ENCODE measurements at regions not wholly inside any gene's neighbourhood (a gene's known extent, or its start where the extent isn't known, plus 50 kb on each side); places are given as distances from the start of the nearest gene placed in this dataset.
A peak's percentile ranks its signal among the peaks of the same experiment; 100 is the strongest.

GRCh38 chr2:183519371-183520056, 395.3 kb downstream of the NUP35 start:
- no peak overlapping the region for H3K4me3 ChIP-seq (ENCODE audit: low read length)
- H3K27me3 ChIP-seq (ENCODE audit: insufficient read depth, low read length, poor library complexity): no peaks in the 10 kb centered on the region
- no peak overlapping the region for H3K4ac ChIP-seq (ENCODE audit: low read depth, low read length)
- no peak overlapping the region for H2AK5ac ChIP-seq (ENCODE audit: low read length)
- no peak overlapping the region for H3K27ac ChIP-seq (ENCODE audit: low read depth, low read length)
- no peaks in the 10 kb centered on the region for H3K79me2 ChIP-seq (ENCODE audit: control insufficient read depth, insufficient read depth, low read length)
- no peak overlapping the region for H4K8ac ChIP-seq (ENCODE audit: low read depth, low read length)
- H2BK5ac ChIP-seq (ENCODE audit: low read length): no peak overlapping the region
- H3K4me1 ChIP-seq (ENCODE audit: control insufficient read depth, low read depth, low read length): no peaks in the 10 kb centered on the region
- no CpG with 5 or more reads among the region's 1 CpG for WGBS (ENCODE audit: extremely low coverage, insufficient coverage, low lambda C conversion rate)
- H3K9ac ChIP-seq (ENCODE audit: low read length): no peak overlapping the region
- no peaks in the 10 kb centered on the region for H3K79me1 ChIP-seq (ENCODE audit: low read length)
- H3K4me2 ChIP-seq (ENCODE audit: low read length): no peak overlapping the region
- no peak overlapping the region for H3K56ac ChIP-seq (ENCODE audit: low read length)
- H3K23ac ChIP-seq (ENCODE audit: low read length): no peak overlapping the region
- H2BK15ac ChIP-seq (replicated peaks; ENCODE audit: low read depth): peak overlapping the region; percentile 45
- no peak overlapping the region for H2BK120ac ChIP-seq (ENCODE audit: low read depth, low read length)
- H3K36me3 ChIP-seq (ENCODE audit: control insufficient read depth, insufficient read depth, low read length): no peaks in the 10 kb centered on the region
- H3K18ac ChIP-seq (ENCODE audit: low read length): no peak overlapping the region
- no peak overlapping the region for H4K5ac ChIP-seq (ENCODE audit: low read length)
- no peak for DNase-seq

GRCh38 chr2:183521911-183522310, 397.7 kb downstream of the NUP35 start:
- Histone ChIP-seq H2BK15ac (replicated peaks; ENCODE audit: low read depth) (no peak overlapping the region), H3K56ac (ENCODE audit: low read length) (no peak overlapping the region), H3K27ac (ENCODE audit: low read depth, low read length) (no peak overlapping the region), H3K18ac (ENCODE audit: low read length) (no peak overlapping the region), H2AK5ac (ENCODE audit: low read length) (no peak overlapping the region), H3K9ac (ENCODE audit: low read length) (no peak overlapping the region), H3K4me3 (ENCODE audit: low read length) (no peak overlapping the region), H3K27me3 (ENCODE audit: insufficient read depth, low read length, poor library complexity) (no peaks in the 10 kb centered on the region), H3K79me2 (ENCODE audit: control insufficient read depth, insufficient read depth, low read length) (no peaks in the 10 kb centered on the region), H3K4me2 (ENCODE audit: low read length) (no peak overlapping the region), H3K23ac (ENCODE audit: low read length) (no peak overlapping the region), H3K4ac (ENCODE audit: low read depth, low read length) (no peak overlapping the region), H4K8ac (ENCODE audit: low read depth, low read length) (no peak overlapping the region), H2BK5ac (ENCODE audit: low read length) (no peak overlapping the region), H3K79me1 (ENCODE audit: low read length) (no peaks in the 10 kb centered on the region), H4K5ac (ENCODE audit: low read length) (no peak overlapping the region), H3K4me1 (ENCODE audit: control insufficient read depth, low read depth, low read length) (no peaks in the 10 kb centered on the region), H3K36me3 (ENCODE audit: control insufficient read depth, insufficient read depth, low read length) (no peaks in the 10 kb centered on the region), H2BK120ac (ENCODE audit: low read depth, low read length) (no peak overlapping the region)
- no peak for DNase-seq
- WGBS (ENCODE audit: extremely low coverage, insufficient coverage, low lambda C conversion rate): no CpG with 5 or more reads among the region's 1 CpG

- H3K27ac ChIP-seq (ENCODE audit: low read depth, low read length): no peak overlapping the region
- H4K8ac ChIP-seq (ENCODE audit: low read depth, low read length): no peak overlapping the region
- H3K79me2 ChIP-seq (ENCODE audit: control insufficient read depth, insufficient read depth, low read length): no peaks in the 10 kb centered on the region
- H3K4me3 ChIP-seq (ENCODE audit: low read length): no peak overlapping the region
- no CpG with 5 or more reads among the region's 2 CpGs for WGBS (ENCODE audit: extremely low coverage, insufficient coverage, low lambda C conversion rate)
- H2BK5ac ChIP-seq (ENCODE audit: low read length): no peak overlapping the region
- H3K27me3 ChIP-seq (ENCODE audit: insufficient read depth, low read length, poor library complexity): no peaks in the 10 kb centered on the region
- no peak overlapping the region for H3K4ac ChIP-seq (ENCODE audit: low read depth, low read length)
- no peaks in the 10 kb centered on the region for H3K36me3 ChIP-seq (ENCODE audit: control insufficient read depth, insufficient read depth, low read length)
- no peaks in the 10 kb centered on the region for H3K4me1 ChIP-seq (ENCODE audit: control insufficient read depth, low read depth, low read length)
- no peak overlapping the region for H3K4me2 ChIP-seq (ENCODE audit: low read length)
- H4K5ac ChIP-seq (ENCODE audit: low read length): no peak overlapping the region
- H3K56ac ChIP-seq (ENCODE audit: low read length): no peak overlapping the region
- H3K79me1 ChIP-seq (ENCODE audit: low read length): no peaks in the 10 kb centered on the region
- no peak for DNase-seq
- H3K18ac ChIP-seq (ENCODE audit: low read length): no peak overlapping the region
- H2AK5ac ChIP-seq (ENCODE audit: low read length): no peak overlapping the region
- H3K9ac ChIP-seq (ENCODE audit: low read length): no peak overlapping the region
- no peak overlapping the region for H2BK120ac ChIP-seq (ENCODE audit: low read depth, low read length)
- no peak overlapping the region for H3K23ac ChIP-seq (ENCODE audit: low read length)
- no peak overlapping the region for H2BK15ac ChIP-seq (replicated peaks; ENCODE audit: low read depth)
Measured at GRCh38 chr2:183522489-183523266, 398.4 kb downstream of the NUP35 start.

GRCh38 chr2:183530333-183530901, 406.2 kb downstream of the NUP35 start:
- Histone ChIP-seq H3K56ac (ENCODE audit: low read length) (no peak overlapping the region), H3K4me2 (ENCODE audit: low read length) (no peak overlapping the region), H3K18ac (ENCODE audit: low read length) (no peak overlapping the region), H3K4ac (ENCODE audit: low read depth, low read length) (no peak overlapping the region), H2BK5ac (ENCODE audit: low read length) (no peak overlapping the region), H2BK15ac (replicated peaks; ENCODE audit: low read depth) (peak overlapping the region; percentile 57), H3K4me3 (ENCODE audit: low read length) (no peak overlapping the region), H2AK5ac (ENCODE audit: low read length) (no peak overlapping the region), H3K4me1 (ENCODE audit: control insufficient read depth, low read depth, low read length) (peaks cover 2% of the 10 kb centered on the region), H4K8ac (ENCODE audit: low read depth, low read length) (no peak overlapping the region), H3K9ac (ENCODE audit: low read length) (no peak overlapping the region), H3K27me3 (ENCODE audit: insufficient read depth, low read length, poor library complexity) (no peaks in the 10 kb centered on the region), H2BK120ac (ENCODE audit: low read depth, low read length) (no peak overlapping the region), H3K27ac (ENCODE audit: low read depth, low read length) (no peak overlapping the region), H4K5ac (ENCODE audit: low read length) (no peak overlapping the region), H3K36me3 (ENCODE audit: control insufficient read depth, insufficient read depth, low read length) (no peaks in the 10 kb centered on the region), H3K79me2 (ENCODE audit: control insufficient read depth, insufficient read depth, low read length) (no peaks in the 10 kb centered on the region), H3K79me1 (ENCODE audit: low read length) (no peaks in the 10 kb centered on the region), H3K23ac (ENCODE audit: low read length) (no peak overlapping the region)
- no peak for DNase-seq
- WGBS (ENCODE audit: extremely low coverage, insufficient coverage, low lambda C conversion rate): no CpG with 5 or more reads among the region's 5 CpGs

- Histone ChIP-seq H3K27ac (ENCODE audit: low read depth, low read length) (no peak overlapping the region), H3K18ac (ENCODE audit: low read length) (no peak overlapping the region), H3K4ac (ENCODE audit: low read depth, low read length) (no peak overlapping the region), H3K4me2 (ENCODE audit: low read length) (no peak overlapping the region), H3K4me3 (ENCODE audit: low read length) (no peak overlapping the region), H3K79me1 (ENCODE audit: low read length) (no peaks in the 10 kb centered on the region), H3K23ac (ENCODE audit: low read length) (no peak overlapping the region), H2BK120ac (ENCODE audit: low read depth, low read length) (no peak overlapping the region), H3K27me3 (ENCODE audit: insufficient read depth, low read length, poor library complexity) (no peaks in the 10 kb centered on the region), H2BK15ac (replicated peaks; ENCODE audit: low read depth) (no peak overlapping the region), H3K79me2 (ENCODE audit: control insufficient read depth, insufficient read depth, low read length) (no peaks in the 10 kb centered on the region), H2BK5ac (ENCODE audit: low read length) (no peak overlapping the region), H4K5ac (ENCODE audit: low read length) (no peak overlapping the region), H3K56ac (ENCODE audit: low read length) (no peak overlapping the region), H4K8ac (ENCODE audit: low read depth, low read length) (no peak overlapping the region), H3K36me3 (ENCODE audit: control insufficient read depth, insufficient read depth, low read length) (no peaks in the 10 kb centered on the region), H3K4me1 (ENCODE audit: control insufficient read depth, low read depth, low read length) (peaks cover 2% of the 10 kb centered on the region), H2AK5ac (ENCODE audit: low read length) (no peak overlapping the region), H3K9ac (ENCODE audit: low read length) (no peak overlapping the region)
- no CpG with 5 or more reads among the region's 3 CpGs for WGBS (ENCODE audit: extremely low coverage, insufficient coverage, low lambda C conversion rate)
- peak; percentile 88 for DNase-seq
Measured at GRCh38 chr2:183532514-183532913, 408.3 kb downstream of the NUP35 start.

Measured in mesendoderm (in vitro differentiated cells).